GM18858 (cell line): ENCODE measurements at regions not wholly inside any gene's neighbourhood (a gene's known extent, or its start where the extent isn't known, plus 50 kb on each side); places are given as distances from the start of the nearest gene placed in this dataset.

Experiments used
- ATAC-seq: cut with Tn5 transposase; IDR thresholded peaks from one replicate; pipeline ENCODE4 v1.9.1; 2021; ENCODE audit not compliant: unreplicated experiment

DNA sequence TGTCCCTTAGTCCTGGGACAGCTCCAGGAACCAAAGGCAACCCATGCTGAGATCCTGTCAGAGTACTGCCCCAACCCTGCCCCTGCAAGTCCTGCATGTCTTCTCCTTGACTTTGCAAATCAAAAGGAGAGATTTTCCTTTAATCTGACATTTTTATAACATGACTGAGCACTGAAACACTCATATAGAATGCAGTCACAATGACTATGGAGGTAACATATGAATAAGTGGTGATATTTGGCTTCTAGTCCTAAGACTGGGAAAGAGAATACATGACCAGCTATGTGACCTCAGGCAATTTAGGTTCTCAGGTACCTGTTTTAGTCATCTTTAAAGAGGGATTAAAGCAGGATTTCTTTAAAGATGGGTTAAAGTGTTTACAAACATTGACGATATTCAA, 941.6 kb upstream of the CDH8 start:
- no peak for ATAC-seq

DNA sequence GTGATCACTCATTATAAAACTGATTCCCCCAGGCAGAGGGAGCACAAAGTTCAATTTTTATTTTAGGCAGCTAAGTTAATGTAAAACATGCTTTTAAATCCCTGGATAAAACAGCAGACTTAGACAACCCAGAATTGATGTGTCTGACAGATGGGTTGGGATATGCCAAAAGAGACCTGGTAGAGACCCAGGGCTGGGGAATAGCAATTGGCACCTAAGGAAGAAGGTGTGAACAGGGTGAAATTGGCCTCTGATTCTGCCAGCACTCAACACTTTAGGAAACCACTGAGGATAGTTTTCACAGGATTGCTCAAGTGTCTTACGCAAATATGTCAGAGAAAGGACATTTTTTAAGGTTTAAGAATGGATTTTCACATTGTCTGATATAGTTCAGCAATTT, 938.2 kb upstream of the CDH8 start:
- no peak for ATAC-seq

DNA sequence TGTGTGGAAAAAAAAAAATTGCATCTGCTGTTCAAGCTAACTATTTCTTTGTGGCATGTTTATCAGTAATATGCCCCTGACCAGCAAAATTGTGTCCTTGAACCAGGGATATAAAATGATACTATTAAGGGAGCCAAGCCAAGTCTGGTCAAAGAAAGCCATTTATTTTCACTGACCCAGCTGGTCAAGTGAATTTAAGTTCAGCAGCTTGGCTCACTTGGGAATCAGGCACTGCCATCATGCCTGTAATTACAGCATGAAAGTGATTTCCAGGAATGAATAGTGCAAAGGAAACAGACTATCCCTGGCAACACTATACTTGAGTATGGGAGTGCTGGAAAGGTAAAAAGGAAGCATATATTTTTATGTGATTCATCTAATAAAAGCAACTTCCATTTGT, 934.6 kb upstream of the CDH8 start:
- no peak for ATAC-seq

DNA sequence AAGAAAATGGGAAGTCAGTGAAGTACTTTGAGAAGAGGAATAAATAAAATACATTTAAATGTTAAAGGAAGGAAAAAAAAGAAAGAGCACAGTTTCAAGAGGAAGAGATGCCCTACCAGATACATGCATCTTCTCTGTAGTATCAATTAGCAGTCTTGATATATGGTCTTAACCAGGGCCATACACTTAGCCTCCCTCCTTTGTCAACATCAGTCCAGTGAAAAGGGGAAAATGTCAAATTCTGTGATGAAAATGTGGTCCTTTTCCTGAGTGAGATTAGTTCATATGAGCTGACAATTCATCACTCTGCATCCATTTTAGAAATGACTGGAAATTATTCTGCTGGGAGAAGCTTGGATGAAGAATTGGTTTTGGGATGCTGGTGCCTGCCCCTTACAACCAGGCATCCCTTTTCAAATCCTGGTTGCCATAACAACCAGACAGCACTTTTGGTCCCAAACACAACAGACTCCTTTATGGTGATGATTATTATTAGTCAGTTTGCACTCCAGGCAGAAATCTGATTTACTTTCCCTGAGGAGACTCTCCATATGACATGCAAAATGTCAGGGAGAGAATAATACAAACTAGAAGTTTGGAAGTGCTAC, 933.6 kb upstream of the CDH8 start:
- no peak for ATAC-seq

DNA sequence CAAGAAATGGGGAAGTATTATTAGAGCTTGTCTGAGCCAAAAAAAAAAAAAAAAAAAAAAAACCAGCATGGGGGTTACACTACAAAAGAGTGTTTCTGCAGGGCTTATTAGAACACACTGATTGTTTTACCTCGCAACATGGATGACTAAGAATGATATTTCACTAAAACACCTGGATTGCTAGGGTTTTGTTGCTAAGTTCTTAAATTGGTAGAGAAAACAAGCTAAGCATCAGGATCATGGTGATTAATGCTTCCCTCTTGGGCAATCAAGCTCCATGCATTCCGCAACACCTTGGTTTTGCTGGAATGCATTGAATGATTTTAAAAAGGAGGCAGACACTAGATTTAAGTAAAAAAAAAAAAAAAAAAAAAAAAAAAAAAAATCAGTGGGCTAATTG, 931.4 kb upstream of the CDH8 start:
- no peak for ATAC-seq

DNA sequence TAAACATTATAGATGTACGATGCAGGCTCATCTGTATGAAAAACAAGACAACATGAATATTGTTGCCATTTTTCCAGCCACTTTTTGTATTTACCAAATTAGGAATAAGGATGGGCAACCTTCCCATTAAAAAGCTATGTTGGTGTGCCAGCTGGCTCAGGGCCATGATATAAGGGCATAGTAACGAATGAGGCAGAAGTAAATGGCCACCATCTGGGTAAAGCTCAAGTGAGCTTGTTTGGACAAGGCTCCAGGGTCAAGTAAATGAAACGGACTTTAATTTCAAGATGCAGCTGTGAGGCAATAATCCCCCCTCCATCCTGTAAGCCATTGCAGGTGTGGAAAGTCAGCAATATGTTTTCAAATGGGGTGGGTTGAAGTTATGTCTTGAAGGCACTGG, 930.9 kb upstream of the CDH8 start:
- ATAC-seq: no peak

DNA sequence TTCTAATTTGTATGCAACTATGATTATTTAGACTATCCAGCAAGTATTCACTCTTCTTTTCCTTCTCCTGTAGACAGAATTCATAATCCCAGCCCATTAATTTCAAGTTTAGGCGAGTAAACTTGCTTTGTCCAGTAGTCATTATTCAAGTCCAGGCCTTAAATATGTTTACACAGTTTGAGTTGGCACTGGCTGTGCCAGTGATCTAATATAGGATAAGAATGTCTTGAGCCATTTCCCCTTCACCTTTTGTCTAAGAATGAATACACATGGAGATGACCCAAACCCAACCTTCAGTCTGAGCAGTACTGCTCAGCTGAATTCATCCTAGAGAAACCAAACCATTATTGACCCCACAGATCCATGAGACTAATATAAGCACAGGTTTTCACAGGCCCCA, 930.4 kb upstream of the CDH8 start:
- no peak for ATAC-seq

DNA sequence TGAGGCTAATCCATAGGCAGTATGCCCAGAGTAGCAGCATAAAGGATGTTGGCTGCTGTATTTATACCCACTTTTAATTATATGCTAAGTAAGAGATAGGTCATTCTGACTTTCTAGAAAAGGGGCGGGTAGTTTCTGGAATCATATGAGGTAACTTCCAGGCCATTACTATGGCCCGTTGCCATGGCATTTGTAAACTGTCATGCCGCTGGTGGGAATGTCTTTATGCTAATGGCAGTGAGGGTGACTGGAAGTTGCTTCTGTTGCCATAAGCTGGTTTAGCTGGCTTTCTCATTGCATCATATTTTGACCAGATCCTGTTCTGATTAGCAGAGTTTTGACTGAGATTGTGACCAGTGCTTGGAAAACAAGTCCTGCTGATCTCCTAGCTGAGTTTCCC, 929.6 kb upstream of the CDH8 start:
- no peak for ATAC-seq

DNA sequence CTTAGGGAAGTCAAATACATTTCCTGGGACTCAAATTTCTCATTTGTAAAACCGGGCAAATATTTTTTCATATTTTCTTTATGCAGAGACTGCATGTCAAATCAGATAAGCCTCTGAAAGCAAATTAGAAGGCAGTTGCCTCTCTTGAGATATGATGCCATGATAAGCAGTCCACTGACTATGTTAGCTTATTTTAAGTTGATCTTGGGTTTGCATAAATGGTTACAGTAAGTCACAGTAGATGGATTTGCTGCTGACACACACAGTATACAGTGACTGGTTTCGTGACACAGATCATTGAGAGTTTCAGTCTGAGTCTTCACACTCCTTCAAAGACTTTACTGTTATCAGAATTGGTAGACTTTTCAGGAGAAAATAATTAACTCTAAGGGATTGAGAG, 927.6 kb upstream of the CDH8 start:
- no peak for ATAC-seq

DNA sequence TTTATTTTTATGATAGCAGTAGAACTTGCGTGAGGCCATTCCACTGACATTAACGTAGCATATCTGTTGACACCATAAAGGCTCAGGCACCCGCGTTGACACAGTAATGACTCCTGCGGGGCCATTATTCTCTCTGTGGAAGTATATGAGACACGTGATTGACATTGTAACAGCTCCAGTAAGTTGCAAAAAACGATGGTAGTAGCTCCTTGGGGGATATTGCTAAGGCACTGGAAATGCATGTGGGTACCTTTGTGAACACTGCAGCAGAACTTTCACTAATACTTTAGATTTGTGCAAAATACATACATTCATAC, 918.8 kb upstream of the CDH8 start:
- ATAC-seq: no peak

DNA sequence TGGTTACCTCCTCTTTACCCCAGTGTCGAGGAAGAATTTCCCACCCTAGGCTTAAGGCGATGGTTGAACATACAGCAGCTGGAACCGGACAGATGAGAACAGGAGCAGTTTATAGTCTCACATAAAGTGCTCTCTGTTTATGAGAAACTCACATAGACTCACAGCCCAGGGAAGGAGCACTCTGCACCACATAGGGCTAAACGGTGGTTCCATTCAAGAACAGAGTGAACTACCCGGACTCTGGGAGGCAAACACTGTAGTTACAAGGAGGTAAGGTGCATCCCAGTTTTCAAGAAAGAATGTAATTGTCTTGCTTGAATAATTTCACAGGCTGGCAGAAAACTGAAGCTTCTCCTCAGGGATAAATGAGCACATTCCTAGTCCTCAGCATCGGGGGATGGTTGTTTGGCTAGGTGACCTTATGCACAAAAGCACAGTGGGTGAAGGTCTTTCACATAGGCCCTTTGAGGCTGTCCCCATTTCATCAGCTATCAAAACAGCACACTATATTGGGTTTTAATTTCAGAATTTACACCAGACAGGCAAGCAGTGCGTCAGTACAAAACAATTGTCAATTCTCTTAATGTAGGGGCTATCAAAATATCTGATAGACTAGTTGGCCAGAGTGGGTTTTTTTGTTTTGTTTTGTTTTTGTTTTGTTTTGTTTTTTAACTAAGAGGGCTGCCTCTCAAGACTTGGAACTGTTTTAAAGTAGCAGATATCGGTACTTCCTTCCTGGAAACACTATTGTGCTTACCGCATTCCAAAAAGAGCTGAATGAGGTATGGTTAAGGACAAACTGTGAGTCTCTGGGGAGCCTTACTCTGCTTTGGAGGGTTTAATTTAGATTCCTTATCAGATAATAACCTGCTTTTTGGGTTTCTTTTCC, 918.1 kb upstream of the CDH8 start:
- no peak for ATAC-seq

DNA sequence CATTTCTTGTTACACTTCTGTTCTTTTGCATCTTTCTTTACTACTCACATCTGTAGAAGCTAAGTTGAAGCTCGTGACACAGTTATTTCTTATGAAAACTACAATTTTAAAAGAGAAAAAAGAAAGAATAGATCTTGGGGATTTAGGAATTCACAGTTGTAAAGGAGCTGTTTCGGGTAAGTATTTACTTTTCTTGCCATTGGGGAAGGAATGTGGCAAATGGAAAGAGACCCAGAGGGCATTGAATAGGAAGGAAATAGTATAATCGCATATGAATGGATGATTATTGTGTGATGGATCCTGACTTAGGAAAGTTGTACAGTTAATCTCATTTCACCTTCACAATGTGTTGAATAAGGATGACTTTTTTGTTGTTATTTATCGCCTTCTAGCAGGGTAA, 914.1 kb upstream of the CDH8 start:
- ATAC-seq: no peak

DNA sequence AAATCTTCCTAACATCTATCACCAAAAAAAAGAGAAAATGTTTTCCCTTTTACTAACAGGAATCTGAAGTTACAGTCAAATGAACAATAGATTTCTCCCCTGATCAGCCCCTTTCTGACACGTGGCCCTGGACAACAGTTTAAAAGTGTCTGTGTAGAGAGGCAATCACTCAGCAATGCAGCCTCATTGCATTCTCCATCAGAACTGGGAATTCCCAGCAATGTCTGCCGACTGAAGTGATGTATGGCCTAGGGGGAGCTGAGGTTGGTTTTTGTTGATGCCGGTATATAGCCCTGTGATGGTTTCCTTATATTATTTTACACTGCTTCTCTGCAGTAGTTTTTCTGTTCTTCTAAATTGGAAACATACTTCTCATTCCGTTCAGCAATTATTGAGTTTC, 904.3 kb upstream of the CDH8 start:
- ATAC-seq: no peak

DNA sequence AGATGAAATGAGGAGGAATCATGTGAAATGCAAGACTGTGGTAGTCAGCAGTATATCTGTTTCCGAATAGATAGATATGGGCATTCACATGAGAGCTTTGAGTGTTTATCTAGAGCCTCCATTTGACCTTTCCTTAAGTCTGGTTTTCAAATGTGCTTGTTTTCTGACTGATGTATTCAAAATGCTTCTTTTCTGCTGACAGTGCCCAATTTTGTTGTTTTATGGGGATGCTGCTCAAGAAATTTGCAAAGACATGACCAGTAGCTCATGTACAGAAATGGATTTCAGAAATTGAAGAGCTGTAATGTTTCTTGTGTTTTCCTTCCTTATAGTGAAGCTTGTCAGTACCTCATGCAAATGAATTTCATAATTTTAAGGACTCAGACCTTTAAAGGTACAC, 903.4 kb upstream of the CDH8 start:
- no peak for ATAC-seq

DNA sequence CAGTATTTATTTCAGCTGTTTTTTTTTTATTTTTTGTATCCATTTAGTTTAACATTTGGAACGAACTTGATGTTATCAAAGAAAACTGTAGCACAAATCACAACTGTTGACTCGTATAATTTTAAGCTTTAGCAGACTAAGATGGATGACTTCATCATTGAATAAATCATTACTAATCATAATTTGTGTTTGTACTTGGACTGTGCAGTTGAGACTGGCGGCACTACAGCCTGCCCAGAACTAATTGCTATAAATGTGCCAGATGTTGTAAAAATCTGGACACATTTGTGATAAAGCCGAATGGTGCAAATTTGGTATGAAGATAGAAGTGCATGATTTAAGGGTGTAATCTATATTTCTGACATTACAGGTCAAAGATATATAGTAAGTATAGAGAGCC, 897.7 kb upstream of the CDH8 start:
- ATAC-seq: no peak

DNA sequence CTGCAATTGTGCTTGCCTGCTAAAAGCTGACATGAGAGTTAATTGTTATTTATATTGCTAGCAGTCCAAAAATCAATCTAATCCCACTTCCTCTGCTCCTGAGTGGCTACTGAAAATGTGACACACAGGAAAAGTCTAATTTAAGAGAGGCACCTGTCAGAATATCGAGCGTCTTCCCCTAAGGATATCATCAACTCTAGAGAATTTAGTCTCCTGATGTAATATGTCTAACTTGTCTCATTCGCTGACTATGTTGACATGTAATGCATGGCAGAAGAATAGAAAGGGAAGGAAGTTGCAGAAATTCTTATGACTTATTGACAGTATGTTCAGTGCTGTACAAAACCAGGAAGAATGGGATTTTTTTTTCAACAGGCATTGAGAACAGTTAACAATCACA, 893.4 kb upstream of the CDH8 start:
- ATAC-seq: no peak

DNA sequence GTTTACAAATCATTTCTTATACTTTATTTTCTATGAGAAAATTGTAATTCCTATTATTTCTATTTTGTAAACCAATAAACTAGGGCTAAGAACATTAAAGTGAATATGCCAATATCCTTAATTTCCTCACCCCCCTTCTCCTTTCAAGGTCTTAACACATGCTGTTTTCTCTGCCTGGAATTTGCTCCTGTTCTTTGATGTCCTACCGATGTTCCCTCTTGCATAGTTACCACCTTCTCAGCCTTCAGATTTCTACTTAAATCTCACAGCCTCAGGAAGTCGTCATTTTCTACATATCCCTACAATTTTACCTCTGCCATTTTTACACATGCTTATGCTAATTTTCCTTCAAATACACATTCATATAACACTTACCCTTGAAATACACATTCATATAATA, 890.9 kb upstream of the CDH8 start:
- ATAC-seq: no peak

DNA sequence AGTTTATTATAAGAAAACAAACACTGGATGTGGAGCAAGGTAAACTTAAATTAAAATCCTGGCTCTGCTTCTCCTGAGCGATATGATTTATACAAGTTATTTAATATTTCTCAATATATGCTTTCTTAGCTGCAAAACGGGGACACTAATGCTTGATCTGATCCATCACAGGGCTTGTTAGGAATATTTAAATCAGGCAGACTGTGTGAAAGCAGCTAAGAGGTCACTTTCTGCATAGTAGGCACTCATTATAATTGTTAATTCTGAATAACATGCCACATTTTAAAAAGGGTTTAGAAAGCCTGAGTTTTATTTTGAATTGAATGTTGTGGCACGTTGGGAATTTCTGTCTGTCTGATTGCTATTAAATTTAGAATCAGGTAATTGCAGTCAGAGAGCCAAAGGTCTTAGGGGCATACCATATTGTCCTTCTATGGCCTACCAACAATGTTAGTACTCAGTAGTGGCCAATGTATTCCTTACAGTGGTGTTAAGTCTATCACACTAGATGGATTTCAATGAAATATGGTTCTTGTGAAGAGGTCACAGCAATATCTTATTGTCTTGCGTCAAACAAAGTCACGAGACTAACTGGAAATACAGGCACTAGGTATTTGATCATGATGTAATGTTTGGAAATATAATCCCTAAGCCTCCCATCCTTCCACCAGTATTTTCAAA, 890.0 kb upstream of the CDH8 start:
- ATAC-seq: no peak

DNA sequence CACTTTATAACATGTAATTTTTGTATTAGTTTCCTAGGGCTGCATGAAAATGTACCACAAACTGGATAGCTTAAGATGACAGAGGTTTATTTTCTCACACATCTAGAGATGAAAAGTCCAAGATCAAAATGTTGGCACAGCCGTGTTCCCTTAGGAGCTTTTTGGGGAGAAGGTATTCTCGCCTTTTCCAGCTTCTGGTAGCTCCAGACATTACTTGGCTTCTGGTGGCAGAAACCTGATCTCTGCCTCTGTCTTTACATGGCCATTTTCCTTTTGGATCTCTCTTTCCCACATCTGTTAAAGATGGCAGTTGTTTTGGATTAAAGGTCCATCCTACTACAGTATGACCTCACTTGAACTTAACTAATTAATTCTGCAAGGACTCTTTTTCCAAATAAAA, 885.7 kb upstream of the CDH8 start:
- ATAC-seq: no peak

DNA sequence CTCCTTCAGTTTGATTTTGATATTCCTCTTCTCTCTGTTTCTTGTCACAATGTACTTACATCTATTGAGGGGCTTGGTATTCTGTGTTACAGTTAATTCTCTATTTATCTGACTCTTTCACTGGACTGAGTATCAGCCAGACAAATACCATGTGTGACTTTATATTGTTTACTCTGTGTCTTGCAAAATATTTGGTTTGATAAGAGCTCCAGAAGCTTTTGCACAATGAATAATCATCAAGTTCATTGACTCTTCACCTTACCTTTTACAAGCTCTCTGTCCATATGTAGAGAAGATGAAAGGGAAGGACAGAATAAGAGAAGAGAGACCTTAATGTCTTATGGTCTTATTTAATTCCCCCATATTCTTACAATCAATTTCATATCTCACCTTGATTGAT, 877.7 kb upstream of the CDH8 start:
- ATAC-seq: no peak

DNA sequence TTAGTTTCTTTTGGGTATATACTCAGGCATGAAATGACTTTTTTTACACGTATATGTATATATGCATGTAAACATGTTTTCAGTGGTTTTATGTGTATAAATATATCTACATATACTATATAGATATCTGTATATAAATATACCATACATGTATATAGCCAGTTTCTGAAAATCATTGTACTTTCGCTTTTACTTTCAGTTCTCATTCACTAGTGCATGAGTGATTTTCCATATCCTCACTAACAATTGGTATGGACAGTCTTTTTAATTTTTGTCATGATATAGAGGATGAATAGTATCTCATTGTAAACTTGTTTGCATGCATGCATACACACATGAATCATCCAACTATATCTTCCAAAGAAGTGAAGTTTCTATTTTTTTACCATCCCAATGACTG, 877.1 kb upstream of the CDH8 start:
- no peak for ATAC-seq

DNA sequence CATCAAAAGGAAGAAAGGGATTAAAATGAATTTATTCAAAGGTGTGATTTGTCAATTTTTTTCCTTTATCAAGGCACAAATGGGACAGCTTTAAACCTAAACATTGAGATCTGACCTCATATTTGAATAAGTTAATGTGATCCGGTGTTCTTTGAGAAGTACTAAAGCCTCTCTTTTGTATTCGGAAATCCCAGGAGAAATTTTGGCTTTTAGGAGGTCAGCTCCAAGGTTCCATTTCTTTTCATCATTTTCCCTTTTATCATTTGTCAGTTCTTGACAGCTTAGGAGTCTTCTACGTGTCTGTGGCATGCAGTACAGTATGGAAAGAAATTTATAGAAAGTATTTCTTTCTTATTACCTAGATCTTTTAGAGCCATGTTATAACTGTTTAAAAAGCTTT, 873.4 kb upstream of the CDH8 start:
- ATAC-seq: no peak

DNA sequence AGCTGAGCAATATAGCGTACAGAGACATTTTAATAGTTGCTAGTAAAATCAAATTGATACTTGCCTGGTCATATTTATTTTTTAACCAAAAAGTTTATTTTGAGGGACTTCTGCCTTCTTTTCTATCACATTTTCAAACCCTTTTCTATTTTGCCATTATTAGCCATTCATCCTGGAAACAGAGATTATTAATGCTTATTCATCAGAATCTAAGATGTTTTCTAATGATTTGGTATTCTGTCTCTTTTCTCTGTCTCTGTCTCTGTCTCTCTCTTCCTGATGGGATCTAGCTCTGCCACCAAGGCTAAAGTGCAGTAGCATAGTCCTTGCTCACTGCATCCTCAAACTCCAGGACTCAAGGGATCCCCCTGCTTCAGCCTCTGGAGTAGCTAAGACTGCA, 871.3 kb upstream of the CDH8 start:
- no peak for ATAC-seq
